SK-N-SH (cell line): ENCODE measurements at regions not wholly inside any gene's neighbourhood (a gene's known extent, or its start where the extent isn't known, plus 50 kb on each side); places are given as distances from the start of the nearest gene placed in this dataset.
A peak's percentile ranks its signal among the peaks of the same experiment; 100 is the strongest.

Source experiments
- CTCF ChIA-PET: fragments of 300-600, 350-600 bp; formaldehyde crosslinking; extraction: SDS; loops from one replicate; lab custom pipeline; 2021; lab: Yijun Ruan, JAX
- POLR2A ChIA-PET: fragments of 350-600 bp; sonication (Branson Sonifier 250); formaldehyde crosslinking; extraction: SDS; loops from one replicate; lab custom pipeline; 2020; ENCODE audit warnings: antibody characterized with exemption, inconsistent platforms; lab: Yijun Ruan, JAX
- DNase-seq: peaks from one replicate; pipeline ENCODE4 v3.0.0; 2012
- H2AFZ ChIP-seq: fragments of 200-600 bp; sonication (generic); 2 replicates; pipeline ENCODE4 v1.8.1; 2016; ENCODE audit warnings: antibody characterized with exemption, mild to moderate bottlenecking, low read depth
- H3F3A ChIP-seq: fragments of 200-600 bp; sonication (generic); replicated peaks from 2 replicates; pipeline ENCODE3; 2016; ENCODE audit warnings: antibody characterized with exemption, mild to moderate bottlenecking; ENCODE audit not compliant: insufficient read depth
- H3K27ac ChIP-seq, 2 experiments: fragments of 200-500 bp in 1 of 2; fragments of 200-600 bp in 1 of 2; sonication (Bioruptor generic) in 1 of 2; sonication (generic), shearing (Covaris generic) in 1 of 2; 2 replicates each; pipeline versions ENCODE4 v1.5.1 to v1.6.1; 2014 to 2016; ENCODE audit warnings: low read depth in 2 of 2, inconsistent platforms in 1 of 2, low read length in 1 of 2, mild to moderate bottlenecking in 1 of 2, mixed read lengths in 1 of 2
- H3K27me3 ChIP-seq: fragments of 200-600 bp; sonication (generic), shearing (Covaris generic); 2 replicates; pipeline ENCODE4 v1.6.1; 2016; ENCODE audit warnings: mixed run types; ENCODE audit not compliant: insufficient read depth
- H3K36me3 ChIP-seq, 2 experiments: fragments of 200-500 bp in 1 of 2; fragments of 200-600 bp in 1 of 2; sonication (Bioruptor generic) in 1 of 2; sonication (generic) in 1 of 2; replicated peaks in 1 of 2; 2 replicates each; pipeline versions ENCODE3 to v1.5.1; 2014 to 2016; ENCODE audit warnings: low read length in 1 of 2, mild to moderate bottlenecking in 1 of 2; ENCODE audit not compliant: insufficient read depth in 2 of 2, control insufficient read depth in 1 of 2
- H3K4me1 ChIP-seq, 2 experiments: fragments of 200-500 bp in 1 of 2; fragments of 200-600 bp in 1 of 2; sonication (Bioruptor generic) in 1 of 2; sonication (generic), shearing (Covaris generic) in 1 of 2; 2 replicates each; pipeline versions ENCODE4 v1.5.1 to v1.6.1; 2014 to 2016; ENCODE audit warnings: low read depth in 1 of 2, low read length in 1 of 2, mixed run types in 1 of 2; ENCODE audit not compliant: insufficient read depth in 2 of 2, control insufficient read depth in 1 of 2
- H3K4me2 ChIP-seq: fragments of 200-600 bp; sonication (generic), shearing (Covaris generic); 2 replicates; pipeline ENCODE4 v1.6.1; 2017; ENCODE audit warnings: mixed run types
- H3K4me3 ChIP-seq, 2 experiments: fragments of 200-500 bp in 1 of 2; fragments of 200-600 bp in 1 of 2; sonication (Bioruptor generic) in 1 of 2; sonication (generic), shearing (Covaris generic) in 1 of 2; 2 replicates each; pipeline versions ENCODE4 v1.5.1 to v1.8.1; 2014 to 2016; ENCODE audit warnings: low read depth in 2 of 2, inconsistent platforms in 1 of 2, low read length in 1 of 2, mild to moderate bottlenecking in 1 of 2, mixed read lengths in 1 of 2, moderate library complexity in 1 of 2
- H3K79me2 ChIP-seq: fragments of 200-600 bp; sonication (generic); 2 replicates; pipeline ENCODE4 v1.8.1; 2017; ENCODE audit warnings: mild to moderate bottlenecking; ENCODE audit not compliant: insufficient read depth
- H3K9ac ChIP-seq: fragments of 200-600 bp; sonication (generic); 2 replicates; pipeline ENCODE4 v1.6.1; 2017; ENCODE audit warnings: mixed run types
- H3K9me2 ChIP-seq: fragments of 200-600 bp; sonication (generic); 2 replicates; pipeline ENCODE4 v1.6.1; 2017; ENCODE audit warnings: mixed run types
- H3K9me3 ChIP-seq: fragments of 200-600 bp; sonication (generic); 2 replicates; pipeline ENCODE4 v1.6.1; 2017; ENCODE audit warnings: mixed run types, mild to moderate bottlenecking, moderate library complexity
- H4K20me1 ChIP-seq: fragments of 200-600 bp; sonication (generic); 2 replicates; pipeline ENCODE4 v1.6.1; 2017; ENCODE audit warnings: mild to moderate bottlenecking, mixed run types; ENCODE audit not compliant: insufficient read depth
- FOSL2 ChIP-seq: IDR thresholded peaks from 2 replicates; pipeline ENCODE4 v1.4.0; 2012; ENCODE audit warnings: low read depth, mild to moderate bottlenecking, moderate library complexity, borderline replicate concordance
- FOXM1 ChIP-seq: IDR thresholded peaks from 2 replicates; pipeline ENCODE4 v1.4.0; 2012; ENCODE audit warnings: low read depth, mild to moderate bottlenecking
- GATA2 ChIP-seq: sonication (generic); formaldehyde crosslinking; IDR thresholded peaks from 2 replicates; pipeline ENCODE4 v1.5.0; 2020; ENCODE audit warnings: mild to moderate bottlenecking, missing genetic modification reagents
- MXI1 ChIP-seq: IDR thresholded peaks from 2 replicates; pipeline ENCODE4 v1.6.1; 2012; ENCODE audit warnings: mild to moderate bottlenecking, low read depth, low read length, improper control_type of control experiment
- NFIC ChIP-seq: IDR thresholded peaks from 2 replicates; pipeline ENCODE4 v1.4.0; 2012; ENCODE audit warnings: borderline replicate concordance
- PBX3 ChIP-seq: IDR thresholded peaks from 2 replicates; pipeline ENCODE4; 2012
- POLR2AphosphoS5 ChIP-seq: IDR thresholded peaks from 2 replicates; pipeline ENCODE4 v1.6.1; 2012; ENCODE audit warnings: low read depth, low read length
- RAD21 ChIP-seq: IDR thresholded peaks from 2 replicates; pipeline ENCODE4 v1.6.1; 2012; ENCODE audit warnings: mild to moderate bottlenecking, low read length
- RCOR1 ChIP-seq: fragments of 150-350 bp; IDR thresholded peaks from 2 replicates; pipeline ENCODE4 v1.6.1; 2017; ENCODE audit warnings: antibody characterized with exemption, low read length
- RXRA ChIP-seq: IDR thresholded peaks from 2 replicates; pipeline ENCODE4 v1.4.0; 2012; ENCODE audit warnings: low read depth, mild to moderate bottlenecking, borderline replicate concordance
- TAF1 ChIP-seq: IDR thresholded peaks from 2 replicates; pipeline ENCODE4 v1.6.1; 2012; ENCODE audit warnings: low read depth, mild to moderate bottlenecking, low read length, moderate library complexity, borderline replicate concordance
- TCF12 ChIP-seq: IDR thresholded peaks from 2 replicates; pipeline ENCODE4 v1.4.0; 2012
- TEAD4 ChIP-seq: IDR thresholded peaks from 2 replicates; pipeline ENCODE4 v1.4.0; 2012; ENCODE audit warnings: mild to moderate bottlenecking, borderline replicate concordance; ENCODE audit not compliant: insufficient read depth
- WGBS: methylation state at CpG from one replicate; pipeline ENCODE4 v1.1.6; 2017; ENCODE audit warnings: low lambda C conversion rate; 5-methylcytosine and 5-hydroxymethylcytosine counted together
- TF ChIP-seq, protein P1 (sequence below): fragments of 150-350 bp; IDR thresholded peaks from 2 replicates; pipeline ENCODE4 v1.6.1; 2016; ENCODE audit warnings: mild to moderate bottlenecking, low read depth, low read length
- TF ChIP-seq, protein P2 (sequence below): fragments of 200-600 bp; sonication (generic); IDR thresholded peaks from 2 replicates; pipeline ENCODE4 v1.6.1; 2017; ENCODE audit warnings: antibody characterized with exemption, mild to moderate bottlenecking, moderate library complexity
- TF ChIP-seq, protein P3 (sequence below): IDR thresholded peaks from 2 replicates; pipeline ENCODE4 v1.4.0; 2012; ENCODE audit warnings: low read depth, borderline replicate concordance

- no peaks in the 10 kb centered on the region for H3K9me2 ChIP-seq
- H4K20me1 ChIP-seq, result no peaks in the 10 kb centered on the region
- H3K36me3 ChIP-seq, result no peaks in the 10 kb centered on the region
- H3F3A ChIP-seq, result no peaks in the 10 kb centered on the region
- 77% methylated on average over 3 of the region's 3 CpGs for WGBS
- H2AFZ ChIP-seq, result no peak overlapping the region
- POLR2A ChIA-PET, result no interaction called here
- no peak overlapping the region for H3K4me2 ChIP-seq
- no peaks in the 10 kb centered on the region for H3K9me3 ChIP-seq
- H3K27me3 ChIP-seq, result no peaks in the 10 kb centered on the region
- CTCF ChIA-PET, result no interaction called here
- DNase-seq, result no peak
- H3K4me1 ChIP-seq, result no peaks in the 10 kb centered on the region; a peak in 1 of 4 replicates
- TF ChIP-seq GATA2 (CRISPR knock-in tag), result no peak
- TF ChIP-seq POLR2AphosphoS5, result no peak
- TF ChIP-seq TEAD4, result no peak
- no peak for TF ChIP-seq RXRA
- TF ChIP-seq, protein P1, sequence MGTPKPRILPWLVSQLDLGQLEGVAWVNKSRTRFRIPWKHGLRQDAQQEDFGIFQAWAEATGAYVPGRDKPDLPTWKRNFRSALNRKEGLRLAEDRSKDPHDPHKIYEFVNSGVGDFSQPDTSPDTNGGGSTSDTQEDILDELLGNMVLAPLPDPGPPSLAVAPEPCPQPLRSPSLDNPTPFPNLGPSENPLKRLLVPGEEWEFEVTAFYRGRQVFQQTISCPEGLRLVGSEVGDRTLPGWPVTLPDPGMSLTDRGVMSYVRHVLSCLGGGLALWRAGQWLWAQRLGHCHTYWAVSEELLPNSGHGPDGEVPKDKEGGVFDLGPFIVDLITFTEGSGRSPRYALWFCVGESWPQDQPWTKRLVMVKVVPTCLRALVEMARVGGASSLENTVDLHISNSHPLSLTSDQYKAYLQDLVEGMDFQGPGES, result no peak
- TF ChIP-seq, protein P2, sequence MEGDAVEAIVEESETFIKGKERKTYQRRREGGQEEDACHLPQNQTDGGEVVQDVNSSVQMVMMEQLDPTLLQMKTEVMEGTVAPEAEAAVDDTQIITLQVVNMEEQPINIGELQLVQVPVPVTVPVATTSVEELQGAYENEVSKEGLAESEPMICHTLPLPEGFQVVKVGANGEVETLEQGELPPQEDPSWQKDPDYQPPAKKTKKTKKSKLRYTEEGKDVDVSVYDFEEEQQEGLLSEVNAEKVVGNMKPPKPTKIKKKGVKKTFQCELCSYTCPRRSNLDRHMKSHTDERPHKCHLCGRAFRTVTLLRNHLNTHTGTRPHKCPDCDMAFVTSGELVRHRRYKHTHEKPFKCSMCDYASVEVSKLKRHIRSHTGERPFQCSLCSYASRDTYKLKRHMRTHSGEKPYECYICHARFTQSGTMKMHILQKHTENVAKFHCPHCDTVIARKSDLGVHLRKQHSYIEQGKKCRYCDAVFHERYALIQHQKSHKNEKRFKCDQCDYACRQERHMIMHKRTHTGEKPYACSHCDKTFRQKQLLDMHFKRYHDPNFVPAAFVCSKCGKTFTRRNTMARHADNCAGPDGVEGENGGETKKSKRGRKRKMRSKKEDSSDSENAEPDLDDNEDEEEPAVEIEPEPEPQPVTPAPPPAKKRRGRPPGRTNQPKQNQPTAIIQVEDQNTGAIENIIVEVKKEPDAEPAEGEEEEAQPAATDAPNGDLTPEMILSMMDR, result no peak
- no peak for TF ChIP-seq TAF1
- TF ChIP-seq RCOR1, result no peak
- no peak for TF ChIP-seq PBX3
- TF ChIP-seq MXI1, result no peak
- TF ChIP-seq RAD21, result no peak
- H3K79me2 ChIP-seq, result no peaks in the 10 kb centered on the region
- H3K27ac ChIP-seq, result no peak overlapping the region
- H3K4me3 ChIP-seq, result no peak overlapping the region
- no peak overlapping the region for H3K9ac ChIP-seq
These were observed 173.2 kb downstream of the PRELID2 start for GRCh38 chr5:145661737-145662485.

- WGBS, result 82% methylated on average over 7 of the region's 7 CpGs
- H3K9me2 ChIP-seq, result no peaks in the 10 kb centered on the region
- H3K4me2 ChIP-seq, result no peak overlapping the region
- H3K27ac ChIP-seq, result no peak overlapping the region
- no peaks in the 10 kb centered on the region for H3K27me3 ChIP-seq
- no peak overlapping the region for H3K4me3 ChIP-seq
- H3K4me1 ChIP-seq, result no peaks in the 10 kb centered on the region; a peak in 1 of 4 replicates
- no peak overlapping the region for H3K9ac ChIP-seq
- H3F3A ChIP-seq, result no peaks in the 10 kb centered on the region
- H3K36me3 ChIP-seq, result no peaks in the 10 kb centered on the region
- TF ChIP-seq, protein P1, result no peak
- peak; percentile 47; the same call in 1 of the 2 replicates for TF ChIP-seq TCF12
- TF ChIP-seq FOSL2, result no peak
- TF ChIP-seq FOXM1, result no peak
- TF ChIP-seq, protein P3, sequence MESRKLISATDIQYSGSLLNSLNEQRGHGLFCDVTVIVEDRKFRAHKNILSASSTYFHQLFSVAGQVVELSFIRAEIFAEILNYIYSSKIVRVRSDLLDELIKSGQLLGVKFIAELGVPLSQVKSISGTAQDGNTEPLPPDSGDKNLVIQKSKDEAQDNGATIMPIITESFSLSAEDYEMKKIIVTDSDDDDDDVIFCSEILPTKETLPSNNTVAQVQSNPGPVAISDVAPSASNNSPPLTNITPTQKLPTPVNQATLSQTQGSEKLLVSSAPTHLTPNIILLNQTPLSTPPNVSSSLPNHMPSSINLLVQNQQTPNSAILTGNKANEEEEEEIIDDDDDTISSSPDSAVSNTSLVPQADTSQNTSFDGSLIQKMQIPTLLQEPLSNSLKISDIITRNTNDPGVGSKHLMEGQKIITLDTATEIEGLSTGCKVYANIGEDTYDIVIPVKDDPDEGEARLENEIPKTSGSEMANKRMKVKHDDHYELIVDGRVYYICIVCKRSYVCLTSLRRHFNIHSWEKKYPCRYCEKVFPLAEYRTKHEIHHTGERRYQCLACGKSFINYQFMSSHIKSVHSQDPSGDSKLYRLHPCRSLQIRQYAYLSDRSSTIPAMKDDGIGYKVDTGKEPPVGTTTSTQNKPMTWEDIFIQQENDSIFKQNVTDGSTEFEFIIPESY, result no peak
- no peak for TF ChIP-seq TEAD4
- peak; percentile 16; the same call in 1 of the 2 replicates for TF ChIP-seq NFIC
- peak; percentile 40; the same call in 1 of the 2 replicates for TF ChIP-seq PBX3
- no peaks in the 10 kb centered on the region for H3K9me3 ChIP-seq
- no peak for DNase-seq
- ChIA-PET CTCF (no interaction called here), POLR2A (no interaction called here)
- no peaks in the 10 kb centered on the region for H3K79me2 ChIP-seq
- H2AFZ ChIP-seq, result no peak overlapping the region
- H4K20me1 ChIP-seq, result no peaks in the 10 kb centered on the region
These were observed 174.1 kb downstream of the PRELID2 start for GRCh38 chr5:145660897-145661640.
